T-cell (primary cell): ENCODE measurements at regions not wholly inside any gene's neighbourhood (a gene's known extent, or its start where the extent isn't known, plus 50 kb on each side); places are given as distances from the start of the nearest gene placed in this dataset.

ENCODE experiments used
- ATAC-seq, 4 experiments: fragments of 200-7000 bp in 3 of 4; fragments of 150-1000 bp in 1 of 4; cut with Tn5 transposase; replicated peaks in 1 of 4; 1 replicate in 3 of 4; 2 replicates in 1 of 4; pipeline ENCODE4 v1.10.0; 2021; ENCODE audit warnings: moderate library complexity in 3 of 4, mild to moderate bottlenecking in 2 of 4, moderate number of reproducible peaks in 1 of 4
- CTCF ChIA-PET, 2 donors: fragments of 300-600 bp; sonication (Branson Sonifier 250); formaldehyde crosslinking; loops; one replicate each; lab custom pipeline; 2022; ENCODE audit warnings: antibody characterized with exemption in 2 of 2; lab: Charles Lee
- POLR2A ChIA-PET, 2 donors: fragments of 300-600 bp; sonication (Branson Sonifier 250); formaldehyde crosslinking; loops; one replicate each; lab custom pipeline; 2022; ENCODE audit warnings: antibody characterized with exemption in 2 of 2; lab: Charles Lee
- DNase-seq, 35 experiments: peaks; one replicate each; pipeline versions ENCODE4 v3.0.0 to v3.0.0-alpha.2; 2013 to 2023
- H3K27ac ChIP-seq: one replicate; pipeline ENCODE4 v1.5.1; 2013; ENCODE audit warnings: low read length
- H3K27me3 ChIP-seq, 2 experiments: replicated peaks in 1 of 2; 1 replicate in 1 of 2; 2 replicates in 1 of 2; pipeline versions ENCODE4 v1.6.1 to v1.7.0; 2013; ENCODE audit warnings: low read length in 1 of 2, mixed read lengths in 1 of 2; ENCODE audit not compliant: control insufficient read depth in 2 of 2, insufficient read depth in 2 of 2; ENCODE audit errors: extremely low read depth in 1 of 2
- H3K36me3 ChIP-seq, 2 donors: 1 replicate in 1 of 2; 2 replicates in 1 of 2; pipeline versions ENCODE4 v1.6.1 to v1.7.0; 2013; ENCODE audit warnings: low read length in 1 of 2; ENCODE audit not compliant: control insufficient read depth in 2 of 2, insufficient read depth in 1 of 2; ENCODE audit errors: extremely low read depth in 1 of 2
- H3K4me1 ChIP-seq, 2 experiments: 1 replicate in 1 of 2; 2 replicates in 1 of 2; pipeline versions ENCODE4 v1.6.1 to v1.7.0; 2013; ENCODE audit warnings: low read length in 2 of 2, mixed read lengths in 1 of 2; ENCODE audit not compliant: insufficient read depth in 2 of 2, control insufficient read depth in 1 of 2; ENCODE audit errors: extremely low read depth in 1 of 2
- H3K4me3 ChIP-seq, 2 donors: 1 replicate in 1 of 2; 2 replicates in 1 of 2; pipeline versions ENCODE4 v1.5.1 to v1.7.0; 2013; ENCODE audit warnings: mild to moderate bottlenecking in 2 of 2, low read length in 1 of 2, moderate library complexity in 1 of 2; ENCODE audit not compliant: control insufficient read depth in 1 of 2; ENCODE audit errors: extremely low read depth in 1 of 2
- H3K9me3 ChIP-seq: 2 replicates; pipeline ENCODE4 v1.7.0; 2013
- H3K27ac Mint-ChIP-seq, 2 donors: one replicate each; pipeline ENCODE4 v1.8.0; 2020 to 2021; ENCODE audit warnings: mild to moderate bottlenecking in 2 of 2, mixed read lengths in 2 of 2
- H3K27me3 Mint-ChIP-seq, 2 donors: one replicate each; pipeline ENCODE4 v1.8.0; 2021 to 2022; ENCODE audit warnings: mixed read lengths in 2 of 2
- H3K36me3 Mint-ChIP-seq: one replicate; pipeline ENCODE4 v1.8.0; 2021; ENCODE audit warnings: mixed read lengths
- H3K4me1 Mint-ChIP-seq, 3 donors: one replicate each; pipeline ENCODE4 v1.8.0; 2020 to 2022; ENCODE audit warnings: mixed read lengths in 3 of 3, mild to moderate bottlenecking in 1 of 3
- H3K4me3 Mint-ChIP-seq, 3 donors: one replicate each; pipeline ENCODE4 v1.8.0; 2020 to 2022; ENCODE audit warnings: mild to moderate bottlenecking in 3 of 3, mixed read lengths in 3 of 3, moderate library complexity in 3 of 3
- H3K9me3 Mint-ChIP-seq, 3 donors: one replicate each; pipeline ENCODE4 v1.8.0; 2020 to 2022; ENCODE audit warnings: mixed read lengths in 3 of 3
- WGBS: methylation state at CpG from one replicate; pipeline ENCODE4 v1.1.5; 2013; ENCODE audit warnings: missing lambda C conversion rate; ENCODE audit not compliant: insufficient coverage; 5-methylcytosine and 5-hydroxymethylcytosine counted together

GRCh38 chr11:70861559-70861958 is 390.8 kb downstream of the SHANK2 start:
- 75% methylated on average over 2 of the region's 2 CpGs for WGBS
- Histone ChIP-seq H3K4me1 (no peaks in the 10 kb centered on the region), H3K36me3 (no peaks in the 10 kb centered on the region), H3K4me3 (no peak overlapping the region), H3K27me3 (peaks cover 0 to 9% of the 10 kb centered on the region in 2 experiments), H3K27ac (no peak overlapping the region), H3K9me3 (no peaks in the 10 kb centered on the region)
- Mint-ChIP-seq H3K4me1 (no peaks in the 10 kb centered on the region), H3K27me3 (peaks cover 3 to 7% of the 10 kb centered on the region in 2 donors), H3K27ac (no peak overlapping the region), H3K9me3 (peaks cover 0 to 7% (median 0%) of the 10 kb centered on the region in 3 donors), H3K4me3 (no peak overlapping the region), H3K36me3 (no peaks in the 10 kb centered on the region)
- POLR2A ChIA-PET = no interaction called here
- no peak for DNase-seq
- ATAC-seq = no peak
- CTCF ChIA-PET = no interaction called here

GRCh38 chr11:70862093-70862492 is 390.3 kb downstream of the SHANK2 start:
- Mint-ChIP-seq H3K9me3 (peaks cover 0 to 7% (median 0%) of the 10 kb centered on the region in 3 donors), H3K36me3 (no peaks in the 10 kb centered on the region), H3K4me3 (no peak overlapping the region), H3K27me3 (peaks cover 3 to 7% of the 10 kb centered on the region in 2 donors), H3K27ac (no peak overlapping the region), H3K4me1 (no peaks in the 10 kb centered on the region)
- no peaks in the 10 kb centered on the region for H3K4me1 ChIP-seq
- WGBS = 81% methylated on average over 5 of the region's 6 CpGs
- POLR2A ChIA-PET = no interaction called here
- DNase-seq = no peak
- no peak overlapping the region for H3K4me3 ChIP-seq
- no peak overlapping the region for H3K27ac ChIP-seq
- no peaks in the 10 kb centered on the region for H3K36me3 ChIP-seq
- ATAC-seq = no peak
- H3K9me3 ChIP-seq = no peaks in the 10 kb centered on the region
- peaks cover 0 to 12% of the 10 kb centered on the region in 2 experiments for H3K27me3 ChIP-seq
- CTCF ChIA-PET = no interaction called here

- Histone ChIP-seq H3K27me3 (peaks cover 0 to 12% of the 10 kb centered on the region in 2 experiments), H3K36me3 (no peaks in the 10 kb centered on the region), H3K9me3 (no peaks in the 10 kb centered on the region), H3K4me3 (no peak overlapping the region), H3K27ac (no peak overlapping the region), H3K4me1 (no peaks in the 10 kb centered on the region)
- ChIA-PET CTCF (no interaction called here), POLR2A (no interaction called here)
- H3K4me3 Mint-ChIP-seq = no peak overlapping the region
- H3K4me1 Mint-ChIP-seq = no peaks in the 10 kb centered on the region
- peaks cover 3 to 7% of the 10 kb centered on the region in 2 donors for H3K27me3 Mint-ChIP-seq
- peaks cover 0 to 7% (median 0%) of the 10 kb centered on the region in 3 donors for H3K9me3 Mint-ChIP-seq
- H3K36me3 Mint-ChIP-seq = no peaks in the 10 kb centered on the region
- H3K27ac Mint-ChIP-seq = no peak overlapping the region
- ATAC-seq (no peak), DNase-seq (no peak)
- WGBS = 83% methylated on average over 2 of the region's 9 CpGs
Measured at GRCh38 chr11:70863186-70863585, 389.2 kb downstream of the SHANK2 start.

GRCh38 chr11:70863993-70864392 is 388.4 kb downstream of the SHANK2 start:
- ATAC-seq = no peak
- WGBS = 74% methylated on average over 4 of the region's 4 CpGs
- H3K4me3 ChIP-seq = no peak overlapping the region
- CTCF ChIA-PET = no interaction called here
- POLR2A ChIA-PET = no interaction called here
- no peaks in the 10 kb centered on the region for H3K36me3 ChIP-seq
- H3K9me3 ChIP-seq = no peaks in the 10 kb centered on the region
- H3K4me1 Mint-ChIP-seq = no peaks in the 10 kb centered on the region
- H3K27me3 Mint-ChIP-seq = peaks cover 3 to 4% of the 10 kb centered on the region in 2 donors
- peaks cover 0 to 5% (median 0%) of the 10 kb centered on the region in 3 donors for H3K9me3 Mint-ChIP-seq
- no peaks in the 10 kb centered on the region for H3K4me1 ChIP-seq
- DNase-seq = no peak
- H3K27ac Mint-ChIP-seq = no peak overlapping the region
- H3K4me3 Mint-ChIP-seq = no peak overlapping the region
- no peak overlapping the region for H3K27ac ChIP-seq
- no peaks in the 10 kb centered on the region for H3K36me3 Mint-ChIP-seq
- H3K27me3 ChIP-seq = peaks cover 0 to 12% of the 10 kb centered on the region in 2 experiments

- peaks cover 0 to 9% of the 10 kb centered on the region in 2 experiments for H3K27me3 ChIP-seq
- ChIA-PET CTCF (no interaction called here), POLR2A (no interaction called here)
- no peaks in the 10 kb centered on the region for H3K9me3 ChIP-seq
- no peak overlapping the region for H3K4me3 Mint-ChIP-seq
- H3K27ac ChIP-seq = no peak overlapping the region
- H3K36me3 Mint-ChIP-seq = no peaks in the 10 kb centered on the region
- 86% methylated on average over 7 of the region's 10 CpGs for WGBS
- no peak for DNase-seq
- no peaks in the 10 kb centered on the region for H3K9me3 Mint-ChIP-seq
- peaks cover 0 to 4% of the 10 kb centered on the region in 2 donors for H3K27me3 Mint-ChIP-seq
- H3K27ac Mint-ChIP-seq = no peak overlapping the region
- H3K4me1 ChIP-seq = no peaks in the 10 kb centered on the region
- no peaks in the 10 kb centered on the region for H3K4me1 Mint-ChIP-seq
- no peak for ATAC-seq
- H3K4me3 ChIP-seq = no peak overlapping the region
- H3K36me3 ChIP-seq = no peaks in the 10 kb centered on the region
Measured at GRCh38 chr11:70865356-70865755, 387.0 kb downstream of the SHANK2 start.

GRCh38 chr11:70866834-70867233 is 385.5 kb downstream of the SHANK2 start:
- Mint-ChIP-seq H3K9me3 (no peaks in the 10 kb centered on the region), H3K4me1 (no peaks in the 10 kb centered on the region), H3K27me3 (peaks cover 0 to 8% of the 10 kb centered on the region in 2 donors), H3K36me3 (no peaks in the 10 kb centered on the region), H3K27ac (no peak overlapping the region), H3K4me3 (no peak overlapping the region)
- no peaks in the 10 kb centered on the region for H3K4me1 ChIP-seq
- 84% methylated on average over 3 of the region's 9 CpGs for WGBS
- ChIA-PET POLR2A (no interaction called here), CTCF (no interaction called here)
- ATAC-seq = no peak
- H3K4me3 ChIP-seq = no peak overlapping the region
- H3K36me3 ChIP-seq = no peaks in the 10 kb centered on the region
- H3K27me3 ChIP-seq = peaks cover 0 to 13% of the 10 kb centered on the region in 2 experiments
- no peaks in the 10 kb centered on the region for H3K9me3 ChIP-seq
- no peak overlapping the region for H3K27ac ChIP-seq
- DNase-seq = no peak
